ENCODE measurements at regions not wholly inside any gene's neighbourhood (a gene's known extent, or its start where the extent isn't known, plus 50 kb on each side); places are given as distances from the start of the nearest gene placed in this dataset.

- no peaks in the 10 kb centered on the region for H3K27me3 ChIP-seq (ENCODE audit: low read depth)
- H3K9me3 ChIP-seq: no peaks in the 10 kb centered on the region
- intact Hi-C loops (cut with DNase I): no loop called here
- ATAC-seq: no peak
- no peak for DNase-seq
- no peaks in the 10 kb centered on the region for H3K4me1 ChIP-seq
- no peak overlapping the region for H3K27ac ChIP-seq
- no peak for TF ChIP-seq CTCF (IDR thresholded peaks at IDR 0.05)
- H3K36me3 ChIP-seq: no peaks in the 10 kb centered on the region
- no peak overlapping the region for H3K4me3 ChIP-seq
Observed at GRCh38 chr15:96002890-96003859, 327.3 kb upstream of the NR2F2 start.

GRCh38 chr15:96005906-96006305 lies 324.6 kb upstream of the NR2F2 start:
- DNase-seq: no peak

GRCh38 chr15:96011136-96011535 lies 319.4 kb upstream of the NR2F2 start:
- no peaks in the 10 kb centered on the region for H3K9me3 ChIP-seq
- H3K4me1 ChIP-seq: no peaks in the 10 kb centered on the region
- H3K27ac ChIP-seq: no peak overlapping the region
- ATAC-seq: no peak
- no peak for TF ChIP-seq CTCF (IDR thresholded peaks at IDR 0.05)
- no peaks in the 10 kb centered on the region for H3K27me3 ChIP-seq (ENCODE audit: low read depth)
- no peaks in the 10 kb centered on the region for H3K36me3 ChIP-seq
- no peak for DNase-seq
- intact Hi-C loops (cut with DNase I): no loop called here
- no peak overlapping the region for H3K4me3 ChIP-seq

More at GRCh38 chr15:96005906-96006305, 324.6 kb upstream of the NR2F2 start:
- TF ChIP-seq CTCF (IDR thresholded peaks at IDR 0.05): no peak
- Histone ChIP-seq H3K27ac (no peak overlapping the region), H3K9me3 (no peaks in the 10 kb centered on the region), H3K4me3 (no peak overlapping the region), H3K4me1 (no peaks in the 10 kb centered on the region), H3K27me3 (ENCODE audit: low read depth) (no peaks in the 10 kb centered on the region), H3K36me3 (no peaks in the 10 kb centered on the region)
- intact Hi-C loops (cut with DNase I): no loop called here
- ATAC-seq: peak in 1 of 2 donors; percentile 32

- TF ChIP-seq CTCF (IDR thresholded peaks at IDR 0.05): no peak
- intact Hi-C loops (cut with DNase I): no loop called here
- Histone ChIP-seq H3K36me3 (no peaks in the 10 kb centered on the region), H3K4me1 (no peaks in the 10 kb centered on the region), H3K9me3 (no peaks in the 10 kb centered on the region), H3K4me3 (no peak overlapping the region), H3K27ac (no peak overlapping the region), H3K27me3 (ENCODE audit: low read depth) (no peaks in the 10 kb centered on the region)
- ATAC-seq: no peak
- DNase-seq: no peak
Observed at GRCh38 chr15:96014939-96015338, 315.6 kb upstream of the NR2F2 start.

GRCh38 chr15:96019114-96019513 lies 311.4 kb upstream of the NR2F2 start:
- Histone ChIP-seq H3K9me3 (no peaks in the 10 kb centered on the region), H3K27ac (no peak overlapping the region), H3K4me1 (no peaks in the 10 kb centered on the region), H3K27me3 (ENCODE audit: low read depth) (no peaks in the 10 kb centered on the region), H3K4me3 (no peak overlapping the region), H3K36me3 (no peaks in the 10 kb centered on the region)
- no peak for TF ChIP-seq CTCF (IDR thresholded peaks at IDR 0.05)
- intact Hi-C loops (cut with DNase I): no loop called here
- DNase-seq: no peak
- no peak for ATAC-seq

Measured in lower lobe of right lung (tissue), 2 donors.